Right atrium auricular region (tissue), 2 donors: ENCODE measurements at regions not wholly inside any gene's neighbourhood (a gene's known extent, or its start where the extent isn't known, plus 50 kb on each side); places are given as distances from the start of the nearest gene placed in this dataset.

Experiments used
- DNase-seq: peaks from one replicate; pipeline ENCODE4 v3.0.0-alpha.2; 2019; ENCODE audit warnings: low spot score
- H3K27ac ChIP-seq, 2 donors: fragments of 200-600 bp; sonication (generic); 1 replicate in 1 of 2; 2 replicates in 1 of 2; pipeline ENCODE4 v1.5.1; 2016 to 2019
- H3K27me3 ChIP-seq, 2 donors: fragments of 200-600 bp; sonication (generic); one replicate each; pipeline versions ENCODE4 v1.5.1 to v1.6.0; 2017 to 2019
- H3K36me3 ChIP-seq: fragments of 200-600 bp; sonication (generic); one replicate; pipeline ENCODE4 v1.5.1; 2016
- H3K4me1 ChIP-seq, 2 donors: fragments of 200-600 bp; sonication (generic); one replicate each; pipeline versions ENCODE4 v1.5.1 to v1.6.0; 2017 to 2019
- H3K4me3 ChIP-seq, 2 donors: fragments of 200-600 bp; sonication (generic); 1 replicate in 1 of 2; 2 replicates in 1 of 2; pipeline ENCODE4 v1.5.1; 2017 to 2019; ENCODE audit warnings: mild to moderate bottlenecking in 1 of 2, moderate library complexity in 1 of 2
- H3K9me3 ChIP-seq, 2 donors: fragments of 200-600 bp; sonication (generic); one replicate each; pipeline ENCODE4 v1.5.1; 2019
- TF ChIP-seq, protein P1 (sequence below), 2 donors: fragments of 200-600 bp; sonication (generic); IDR thresholded peaks; one replicate each; pipeline ENCODE4 v1.5.1; 2019; ENCODE audit warnings: antibody characterized with exemption in 2 of 2

DNA sequence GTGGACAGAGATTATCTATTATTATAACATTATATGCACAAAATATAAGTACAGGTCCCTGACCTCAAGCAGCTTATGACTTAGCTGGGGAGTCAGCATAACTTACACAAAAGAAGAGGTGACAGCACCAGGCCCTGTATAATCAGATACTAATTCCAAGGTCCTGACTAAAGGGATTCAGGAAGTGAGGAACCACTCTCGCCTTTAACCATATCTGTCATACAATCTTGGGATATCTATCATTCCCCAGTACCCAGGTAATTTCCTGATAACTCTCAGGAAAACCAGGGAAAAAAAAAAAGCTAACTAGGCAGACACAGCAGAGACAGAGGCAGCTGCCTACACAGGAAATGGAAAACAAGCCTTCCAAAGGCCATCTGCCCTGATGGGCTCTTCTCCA, 78.5 kb upstream of the CAMK1G start:
- Histone ChIP-seq H3K27me3 (no peaks in the 10 kb centered on the region), H3K27ac (no peak overlapping the region), H3K36me3 (no peaks in the 10 kb centered on the region), H3K4me3 (no peak overlapping the region), H3K4me1 (no peaks in the 10 kb centered on the region), H3K9me3 (peaks cover 0 to 19% of the 10 kb centered on the region in 2 donors)
- DNase-seq: no peak
- TF ChIP-seq, protein P1, sequence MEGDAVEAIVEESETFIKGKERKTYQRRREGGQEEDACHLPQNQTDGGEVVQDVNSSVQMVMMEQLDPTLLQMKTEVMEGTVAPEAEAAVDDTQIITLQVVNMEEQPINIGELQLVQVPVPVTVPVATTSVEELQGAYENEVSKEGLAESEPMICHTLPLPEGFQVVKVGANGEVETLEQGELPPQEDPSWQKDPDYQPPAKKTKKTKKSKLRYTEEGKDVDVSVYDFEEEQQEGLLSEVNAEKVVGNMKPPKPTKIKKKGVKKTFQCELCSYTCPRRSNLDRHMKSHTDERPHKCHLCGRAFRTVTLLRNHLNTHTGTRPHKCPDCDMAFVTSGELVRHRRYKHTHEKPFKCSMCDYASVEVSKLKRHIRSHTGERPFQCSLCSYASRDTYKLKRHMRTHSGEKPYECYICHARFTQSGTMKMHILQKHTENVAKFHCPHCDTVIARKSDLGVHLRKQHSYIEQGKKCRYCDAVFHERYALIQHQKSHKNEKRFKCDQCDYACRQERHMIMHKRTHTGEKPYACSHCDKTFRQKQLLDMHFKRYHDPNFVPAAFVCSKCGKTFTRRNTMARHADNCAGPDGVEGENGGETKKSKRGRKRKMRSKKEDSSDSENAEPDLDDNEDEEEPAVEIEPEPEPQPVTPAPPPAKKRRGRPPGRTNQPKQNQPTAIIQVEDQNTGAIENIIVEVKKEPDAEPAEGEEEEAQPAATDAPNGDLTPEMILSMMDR (IDR thresholded peaks at IDR 0.05): no peak

DNA sequence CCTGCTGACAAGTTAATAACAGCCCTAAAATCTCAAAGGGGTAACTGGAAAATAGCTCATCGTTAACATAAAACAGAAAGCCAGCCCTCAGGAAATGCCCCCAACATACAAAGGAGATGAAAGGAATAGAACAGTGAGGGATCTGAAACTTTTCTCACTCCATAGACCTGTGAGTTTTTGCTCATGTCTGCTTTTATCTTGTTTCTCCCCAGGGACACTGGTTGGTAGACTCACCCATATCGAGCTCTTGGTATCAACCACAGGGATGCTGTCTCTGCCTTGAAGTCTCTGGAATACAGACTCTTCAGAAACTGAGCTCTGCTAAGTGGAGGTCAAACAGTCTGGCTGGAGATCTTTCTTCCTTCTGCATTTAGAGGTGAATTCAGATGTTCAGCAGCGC, 77.4 kb upstream of the CAMK1G start:
- TF ChIP-seq, protein P1 (IDR thresholded peaks at IDR 0.05): no peak
- no peak for DNase-seq
- no peaks in the 10 kb centered on the region for H3K36me3 ChIP-seq
- no peak overlapping the region for H3K4me3 ChIP-seq
- H3K27ac ChIP-seq: no peak overlapping the region
- H3K4me1 ChIP-seq: no peaks in the 10 kb centered on the region
- peaks cover 0 to 8% of the 10 kb centered on the region in 2 donors for H3K9me3 ChIP-seq
- no peaks in the 10 kb centered on the region for H3K27me3 ChIP-seq

GRCh38 chr1:209509039-209509438, 74.5 kb upstream of the CAMK1G start:
- Histone ChIP-seq H3K27me3 (no peaks in the 10 kb centered on the region), H3K9me3 (no peaks in the 10 kb centered on the region), H3K4me3 (no peak overlapping the region), H3K27ac (no peak overlapping the region), H3K36me3 (no peaks in the 10 kb centered on the region), H3K4me1 (no peaks in the 10 kb centered on the region)
- TF ChIP-seq, protein P1 (IDR thresholded peaks at IDR 0.05): no peak
- no peak for DNase-seq

DNA sequence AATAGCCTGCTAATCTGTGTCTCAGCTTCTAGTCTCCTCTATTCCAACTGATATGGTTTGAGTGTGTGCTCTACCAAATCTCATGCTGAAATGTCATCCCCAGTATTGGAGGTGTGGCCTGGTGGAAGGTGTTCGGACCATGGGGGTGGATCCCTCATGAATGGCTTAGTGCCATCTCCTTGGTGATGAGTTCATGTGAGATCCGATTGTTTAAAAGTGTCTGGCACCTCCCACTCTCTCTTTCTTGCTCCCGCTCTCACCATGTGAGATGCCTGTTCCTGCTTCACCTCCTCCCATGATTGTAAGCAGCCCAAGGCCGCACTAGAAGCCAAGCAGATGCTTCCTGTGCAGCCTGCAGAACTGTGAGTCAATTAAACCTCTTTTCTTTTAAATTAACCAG, 73.5 kb upstream of the CAMK1G start:
- no peaks in the 10 kb centered on the region for H3K27me3 ChIP-seq
- no peak for DNase-seq
- no peaks in the 10 kb centered on the region for H3K9me3 ChIP-seq
- no peak overlapping the region for H3K4me3 ChIP-seq
- no peaks in the 10 kb centered on the region for H3K4me1 ChIP-seq
- no peak overlapping the region for H3K27ac ChIP-seq
- TF ChIP-seq, protein P1 (IDR thresholded peaks at IDR 0.05): no peak
- no peaks in the 10 kb centered on the region for H3K36me3 ChIP-seq

DNA sequence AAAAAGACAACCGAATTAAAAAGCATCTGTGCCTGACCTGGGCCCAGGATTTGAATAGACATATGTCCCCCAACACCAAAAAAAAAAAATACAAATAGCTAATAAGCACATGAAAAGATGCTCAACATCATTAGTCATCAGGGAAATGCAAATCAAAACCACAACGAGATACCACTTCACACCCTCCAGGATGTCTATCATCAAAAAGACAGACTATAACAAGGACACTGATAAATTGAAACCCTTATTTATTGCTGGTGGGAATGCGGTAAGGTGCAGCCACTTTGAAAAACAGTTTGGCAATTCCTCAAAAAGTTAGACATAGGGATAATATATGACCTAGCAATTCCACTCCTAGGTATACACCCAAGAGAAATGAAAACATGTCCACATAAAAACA, 72.3 kb upstream of the CAMK1G start:
- no peaks in the 10 kb centered on the region for H3K27me3 ChIP-seq
- H3K27ac ChIP-seq: no peak overlapping the region
- DNase-seq: no peak
- H3K9me3 ChIP-seq: no peaks in the 10 kb centered on the region
- TF ChIP-seq, protein P1 (IDR thresholded peaks at IDR 0.05): no peak
- no peaks in the 10 kb centered on the region for H3K4me1 ChIP-seq
- H3K36me3 ChIP-seq: no peaks in the 10 kb centered on the region
- H3K4me3 ChIP-seq: no peak overlapping the region

GRCh38 chr1:209512821-209513220, 70.7 kb upstream of the CAMK1G start:
- Histone ChIP-seq H3K4me3 (no peak overlapping the region), H3K4me1 (no peaks in the 10 kb centered on the region), H3K9me3 (no peaks in the 10 kb centered on the region), H3K36me3 (no peaks in the 10 kb centered on the region), H3K27me3 (no peaks in the 10 kb centered on the region), H3K27ac (no peak overlapping the region)
- DNase-seq: no peak
- TF ChIP-seq, protein P1 (IDR thresholded peaks at IDR 0.05): no peak
